ENCODE measurements at regions not wholly inside any gene's neighbourhood (a gene's known extent, or its start where the extent isn't known, plus 50 kb on each side); places are given as distances from the start of the nearest gene placed in this dataset.
"Not testable (repeated sequence)": the region's sequence is repeated elsewhere in the genome, so short reads cannot be mapped to it uniquely, and the experiment has no call there.

GRCh38 chr13:79614250-79614918 is 133.4 kb downstream of the NDFIP2 start:
- intact Hi-C loops (cut with DNase I) = no loop called here
- H3K27ac ChIP-seq (replicated peaks in 1 of 4) = no peak overlapping the region
- TF ChIP-seq, protein P1, sequence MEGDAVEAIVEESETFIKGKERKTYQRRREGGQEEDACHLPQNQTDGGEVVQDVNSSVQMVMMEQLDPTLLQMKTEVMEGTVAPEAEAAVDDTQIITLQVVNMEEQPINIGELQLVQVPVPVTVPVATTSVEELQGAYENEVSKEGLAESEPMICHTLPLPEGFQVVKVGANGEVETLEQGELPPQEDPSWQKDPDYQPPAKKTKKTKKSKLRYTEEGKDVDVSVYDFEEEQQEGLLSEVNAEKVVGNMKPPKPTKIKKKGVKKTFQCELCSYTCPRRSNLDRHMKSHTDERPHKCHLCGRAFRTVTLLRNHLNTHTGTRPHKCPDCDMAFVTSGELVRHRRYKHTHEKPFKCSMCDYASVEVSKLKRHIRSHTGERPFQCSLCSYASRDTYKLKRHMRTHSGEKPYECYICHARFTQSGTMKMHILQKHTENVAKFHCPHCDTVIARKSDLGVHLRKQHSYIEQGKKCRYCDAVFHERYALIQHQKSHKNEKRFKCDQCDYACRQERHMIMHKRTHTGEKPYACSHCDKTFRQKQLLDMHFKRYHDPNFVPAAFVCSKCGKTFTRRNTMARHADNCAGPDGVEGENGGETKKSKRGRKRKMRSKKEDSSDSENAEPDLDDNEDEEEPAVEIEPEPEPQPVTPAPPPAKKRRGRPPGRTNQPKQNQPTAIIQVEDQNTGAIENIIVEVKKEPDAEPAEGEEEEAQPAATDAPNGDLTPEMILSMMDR (IDR thresholded peaks at IDR 0.05) = no peak
- TF ChIP-seq POLR2AphosphoS5 (IDR thresholded peaks at IDR 0.05) (no peak), POLR2A (IDR thresholded peaks at IDR 0.05; ENCODE audit: low read depth) (no peak), EP300 (IDR thresholded peaks at IDR 0.05) (no peak)
- no peak overlapping the region for H3K4me3 ChIP-seq
- no peaks in the 10 kb centered on the region for H3K9me3 ChIP-seq
- no peak for DNase-seq (ENCODE audit: extremely low spot score)
- H3K4me1 ChIP-seq = no peaks in the 10 kb centered on the region
- no peaks in the 10 kb centered on the region for H3K27me3 ChIP-seq
- H3K36me3 ChIP-seq = no peaks in the 10 kb centered on the region

- no peak overlapping the region for H3K27ac ChIP-seq (replicated peaks in 1 of 4)
- H3K4me3 ChIP-seq = no peak overlapping the region
- TF ChIP-seq EP300 (IDR thresholded peaks at IDR 0.05) (no peak), POLR2A (IDR thresholded peaks at IDR 0.05; ENCODE audit: low read depth) (no peak)
- no peak for DNase-seq (ENCODE audit: extremely low spot score)
- no peaks in the 10 kb centered on the region for H3K27me3 ChIP-seq
- intact Hi-C loops (cut with DNase I) = no loop called here
- no peaks in the 10 kb centered on the region for H3K36me3 ChIP-seq
- WGBS = 80% methylated on average over 2 of the region's 2 CpGs
- H3K9me3 ChIP-seq = peaks cover 0 to 3% (median 0%) of the 10 kb centered on the region in 4 donors
- no peaks in the 10 kb centered on the region for H3K4me1 ChIP-seq
These were observed 131.6 kb downstream of the NDFIP2 start for GRCh38 chr13:79612604-79613003.

DNA sequence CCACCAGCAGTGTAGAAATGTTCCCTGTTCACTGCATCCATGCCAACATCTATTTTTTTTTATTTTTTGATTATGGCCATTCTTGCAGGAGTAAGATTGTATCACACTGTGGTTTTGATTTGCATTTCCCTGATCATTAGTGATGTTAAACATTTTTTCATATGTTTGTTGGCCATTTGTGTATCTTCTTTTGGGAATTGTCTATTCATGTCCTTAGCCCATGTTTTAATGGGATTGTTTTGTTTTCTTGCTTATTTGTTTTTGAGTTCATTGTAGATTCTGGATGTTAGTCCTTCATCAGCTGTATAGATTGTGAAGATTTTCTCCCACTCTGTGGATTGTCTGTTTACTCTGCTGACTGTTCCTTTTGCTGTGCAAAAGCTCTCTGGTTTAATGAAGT is 126.9 kb downstream of the NDFIP2 start:
- intact Hi-C loops (cut with DNase I) = not testable (repeated sequence)

More for the DNA sequence above, 126.9 kb downstream of the NDFIP2 start:
- not testable (repeated sequence) for H3K27ac ChIP-seq (replicated peaks in 1 of 4); H3K27me3 ChIP-seq; H3K36me3 ChIP-seq; H3K4me1 ChIP-seq; H3K9me3 ChIP-seq; H3K4me3 ChIP-seq; DNase-seq (ENCODE audit: extremely low spot score)

All from esophagus muscularis mucosa (tissue), 4 donors.